ENCODE measurements at regions not wholly inside any gene's neighbourhood (a gene's known extent, or its start where the extent isn't known, plus 50 kb on each side); places are given as distances from the start of the nearest gene placed in this dataset.

DNA sequence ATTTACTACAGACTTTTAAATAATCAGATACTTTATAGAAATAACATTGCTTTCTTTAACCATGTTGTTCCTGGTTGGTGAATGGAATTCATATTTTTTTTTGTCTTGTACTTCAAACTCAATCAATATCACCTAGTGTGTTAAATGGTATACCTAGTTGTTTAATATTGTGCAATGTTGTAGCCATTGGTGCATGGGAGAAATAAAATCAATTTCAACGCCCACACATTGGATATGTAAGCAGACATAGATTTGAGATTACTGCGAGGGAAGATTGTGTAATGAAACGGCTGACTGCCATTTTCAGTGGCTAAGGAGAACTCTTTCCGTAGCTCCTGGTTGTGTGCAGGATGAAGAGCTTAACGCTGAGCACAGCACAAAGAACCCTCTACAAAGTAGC, 626.1 kb downstream of the TMEM182 start:
- Histone ChIP-seq H3K27me3 (ENCODE audit: insufficient read depth, low read length) (no peaks in the 10 kb centered on the region), H3K4me1 (ENCODE audit: insufficient read depth, low read length) (no peaks in the 10 kb centered on the region; the same call in 1 of the 2 replicates), H2BK20ac (ENCODE audit: low read depth, low read length, poor library complexity, severe bottlenecking) (no peak overlapping the region), H3K18ac (ENCODE audit: insufficient read length, low read depth, low read length) (no peak overlapping the region), H4K8ac (replicated peaks; ENCODE audit: insufficient read length, low read depth, low read length) (no peak overlapping the region), H2AFZ (ENCODE audit: low read length) (no peak overlapping the region), H3K27ac (ENCODE audit: insufficient read length, low read depth, low read length) (no peak overlapping the region), H2BK5ac (ENCODE audit: insufficient read length, low read length) (no peak overlapping the region), H3T11ph (ENCODE audit: low read length) (no peak overlapping the region), H3K9ac (ENCODE audit: extremely low read depth, insufficient read length, low read length) (no peak overlapping the region), H3K4ac (ENCODE audit: low read depth, low read length) (no peak overlapping the region), H4K5ac (ENCODE audit: insufficient read length, low read depth, low read length) (no peak overlapping the region), H3K56ac (ENCODE audit: insufficient read length, low read depth, low read length) (no peak overlapping the region), H2BK15ac (ENCODE audit: low read depth, low read length) (no peak overlapping the region), H3K9me3 (ENCODE audit: control insufficient read depth, low read depth, low read length) (no peaks in the 10 kb centered on the region), H3K79me1 (ENCODE audit: insufficient read depth, low read depth, low read length, poor library complexity, severe bottlenecking) (no peaks in the 10 kb centered on the region), H3K23ac (ENCODE audit: insufficient read length, low read depth, low read length) (no peak overlapping the region), H3K79me2 (ENCODE audit: insufficient read depth, low read length) (no peaks in the 10 kb centered on the region), H3K4me2 (ENCODE audit: insufficient read depth, insufficient read length, low read length) (no peak overlapping the region), H2BK12ac (ENCODE audit: insufficient read length, low read depth, low read length) (no peak overlapping the region), H4K20me1 (ENCODE audit: control insufficient read depth, insufficient read depth, insufficient read length) (no peaks in the 10 kb centered on the region), H3K14ac (ENCODE audit: insufficient read depth, low read length) (no peak overlapping the region), H4K91ac (ENCODE audit: insufficient read length, low read depth, low read length) (no peak overlapping the region), H2AK5ac (ENCODE audit: insufficient read length, low read length) (no peak overlapping the region), H3K23me2 (ENCODE audit: insufficient read length, low read depth, low read length, poor library complexity, severe bottlenecking) (no peaks in the 10 kb centered on the region), H2BK120ac (ENCODE audit: low read depth, low read length, poor library complexity, severe bottlenecking) (no peak overlapping the region)
- no CpG with 5 or more reads among the region's 5 CpGs for WGBS (ENCODE audit: extremely low coverage, insufficient read length, low lambda C conversion rate)
- Mint-ChIP-seq H3K9me3 (no peaks in the 10 kb centered on the region), H3K27ac (no peak overlapping the region), H3K27me3 (ENCODE audit: low read depth) (no peaks in the 10 kb centered on the region), H3K36me3 (ENCODE audit: insufficient read depth in 1 of 3, low read depth in 3 of 3) (no peaks in the 10 kb centered on the region), H3K4me3 (no peak overlapping the region), H3K4me1 (peaks cover 18% of the 10 kb centered on the region in 2 experiments)
- TF ChIP-seq CTCF (conservative IDR thresholded peaks at IDR 0.05), result no peak
- no peak for DNase-seq
